GM19468 (cell line): ENCODE measurements at regions not wholly inside any gene's neighbourhood (a gene's known extent, or its start where the extent isn't known, plus 50 kb on each side); places are given as distances from the start of the nearest gene placed in this dataset.

Source experiments
- ATAC-seq: cut with Tn5 transposase; IDR thresholded peaks from one replicate; pipeline ENCODE4 v1.9.1; 2021; ENCODE audit warnings: mild to moderate bottlenecking, moderate library complexity, moderate number of reproducible peaks; ENCODE audit not compliant: unreplicated experiment; ENCODE audit errors: extremely low read depth

- no peak for ATAC-seq
Observed at GRCh38 chr3:106014971-106015370, 146.2 kb upstream of the CBLB start.

GRCh38 chr3:106018102-106018501, 149.3 kb upstream of the CBLB start:
- no peak for ATAC-seq

- ATAC-seq: no peak
Observed at GRCh38 chr3:106018929-106019550, 150.2 kb upstream of the CBLB start.

GRCh38 chr3:106022913-106023312, 154.1 kb upstream of the CBLB start:
- ATAC-seq: no peak

- no peak for ATAC-seq
Observed at GRCh38 chr3:106025151-106025722, 156.4 kb upstream of the CBLB start.

GRCh38 chr3:106029954-106030626, 161.3 kb upstream of the CBLB start:
- no peak for ATAC-seq

- ATAC-seq: no peak
Observed at GRCh38 chr3:106030627-106030963, 161.8 kb upstream of the CBLB start.

- no peak for ATAC-seq
Observed at GRCh38 chr3:106032479-106032878, 163.7 kb upstream of the CBLB start.

- ATAC-seq: no peak
Observed at GRCh38 chr3:106033654-106034053, 164.8 kb upstream of the CBLB start.

GRCh38 chr3:106034313-106034712, 165.5 kb upstream of the CBLB start:
- ATAC-seq: no peak

GRCh38 chr3:106035619-106036018, 166.8 kb upstream of the CBLB start:
- no peak for ATAC-seq

GRCh38 chr3:106036696-106037095, 167.9 kb upstream of the CBLB start:
- ATAC-seq: no peak

GRCh38 chr3:106047221-106047620, 178.4 kb upstream of the CBLB start:
- no peak for ATAC-seq

GRCh38 chr3:106048946-106049481, 180.2 kb upstream of the CBLB start:
- no peak for ATAC-seq

GRCh38 chr3:106049821-106050220, 181.0 kb upstream of the CBLB start:
- ATAC-seq: no peak

- ATAC-seq: no peak
Observed at GRCh38 chr3:106056931-106057330, 188.1 kb upstream of the CBLB start.

GRCh38 chr3:106058475-106058874, 189.7 kb upstream of the CBLB start:
- ATAC-seq: no peak

- ATAC-seq: no peak
Observed at GRCh38 chr3:106059953-106060517, 191.2 kb upstream of the CBLB start.

GRCh38 chr3:106063909-106064308, 195.1 kb upstream of the CBLB start:
- ATAC-seq: no peak

GRCh38 chr3:106065831-106066230, 197.0 kb upstream of the CBLB start:
- no peak for ATAC-seq

GRCh38 chr3:106067711-106068110, 198.9 kb upstream of the CBLB start:
- no peak for ATAC-seq
